ENCODE measurements at regions not wholly inside any gene's neighbourhood (a gene's known extent, or its start where the extent isn't known, plus 50 kb on each side); places are given as distances from the start of the nearest gene placed in this dataset.

DNA sequence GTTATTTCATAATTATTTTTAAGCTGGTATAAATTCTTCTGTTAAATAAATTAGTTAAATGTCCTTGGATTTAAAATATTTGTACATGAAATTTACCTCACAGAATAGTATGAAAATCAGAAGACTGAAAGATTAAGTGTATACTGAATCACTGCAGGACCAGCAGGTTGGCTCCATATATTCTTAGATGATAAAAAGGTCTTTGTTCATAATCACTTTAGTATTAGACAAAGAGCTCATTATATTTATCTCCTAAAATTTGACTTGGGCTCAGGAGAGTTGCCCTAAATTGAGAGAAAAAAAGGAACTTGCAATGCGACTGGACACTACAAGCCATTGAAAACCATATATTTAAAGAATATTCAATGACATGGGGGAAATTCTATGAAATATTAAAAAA is 766.4 kb upstream of the CITED2 start:
- H3K27ac ChIP-seq (ENCODE audit: low read length) = no peak overlapping the region
- no peaks in the 10 kb centered on the region for H3K9me3 ChIP-seq (ENCODE audit: low read length)
- no peak for TF ChIP-seq RAD21 (conservative IDR thresholded peaks at IDR 0.05)
- no peak for TF ChIP-seq EZH2 (IDR thresholded peaks at IDR 0.05; ENCODE audit: borderline replicate concordance, insufficient read depth, low read length, poor library complexity, severe bottlenecking)
- no peak for TF ChIP-seq POLR2AphosphoS5 (IDR thresholded peaks at IDR 0.05)
- no peak for TF ChIP-seq EP300 (conservative IDR thresholded peaks at IDR 0.05; ENCODE audit: poor library complexity, severe bottlenecking)
- no peak for TF ChIP-seq SMC3 (conservative IDR thresholded peaks at IDR 0.05; ENCODE audit: poor library complexity)
- TF ChIP-seq MXI1 (conservative IDR thresholded peaks at IDR 0.05; ENCODE audit: poor library complexity, severe bottlenecking) = no peak
- TF ChIP-seq TAF1 (IDR thresholded peaks at IDR 0.05; ENCODE audit: low read depth) = no peak
- TF ChIP-seq, protein P1, sequence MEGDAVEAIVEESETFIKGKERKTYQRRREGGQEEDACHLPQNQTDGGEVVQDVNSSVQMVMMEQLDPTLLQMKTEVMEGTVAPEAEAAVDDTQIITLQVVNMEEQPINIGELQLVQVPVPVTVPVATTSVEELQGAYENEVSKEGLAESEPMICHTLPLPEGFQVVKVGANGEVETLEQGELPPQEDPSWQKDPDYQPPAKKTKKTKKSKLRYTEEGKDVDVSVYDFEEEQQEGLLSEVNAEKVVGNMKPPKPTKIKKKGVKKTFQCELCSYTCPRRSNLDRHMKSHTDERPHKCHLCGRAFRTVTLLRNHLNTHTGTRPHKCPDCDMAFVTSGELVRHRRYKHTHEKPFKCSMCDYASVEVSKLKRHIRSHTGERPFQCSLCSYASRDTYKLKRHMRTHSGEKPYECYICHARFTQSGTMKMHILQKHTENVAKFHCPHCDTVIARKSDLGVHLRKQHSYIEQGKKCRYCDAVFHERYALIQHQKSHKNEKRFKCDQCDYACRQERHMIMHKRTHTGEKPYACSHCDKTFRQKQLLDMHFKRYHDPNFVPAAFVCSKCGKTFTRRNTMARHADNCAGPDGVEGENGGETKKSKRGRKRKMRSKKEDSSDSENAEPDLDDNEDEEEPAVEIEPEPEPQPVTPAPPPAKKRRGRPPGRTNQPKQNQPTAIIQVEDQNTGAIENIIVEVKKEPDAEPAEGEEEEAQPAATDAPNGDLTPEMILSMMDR (IDR thresholded peaks at IDR 0.05; ENCODE audit: poor library complexity, severe bottlenecking) = no peak
- TF ChIP-seq, protein P2, sequence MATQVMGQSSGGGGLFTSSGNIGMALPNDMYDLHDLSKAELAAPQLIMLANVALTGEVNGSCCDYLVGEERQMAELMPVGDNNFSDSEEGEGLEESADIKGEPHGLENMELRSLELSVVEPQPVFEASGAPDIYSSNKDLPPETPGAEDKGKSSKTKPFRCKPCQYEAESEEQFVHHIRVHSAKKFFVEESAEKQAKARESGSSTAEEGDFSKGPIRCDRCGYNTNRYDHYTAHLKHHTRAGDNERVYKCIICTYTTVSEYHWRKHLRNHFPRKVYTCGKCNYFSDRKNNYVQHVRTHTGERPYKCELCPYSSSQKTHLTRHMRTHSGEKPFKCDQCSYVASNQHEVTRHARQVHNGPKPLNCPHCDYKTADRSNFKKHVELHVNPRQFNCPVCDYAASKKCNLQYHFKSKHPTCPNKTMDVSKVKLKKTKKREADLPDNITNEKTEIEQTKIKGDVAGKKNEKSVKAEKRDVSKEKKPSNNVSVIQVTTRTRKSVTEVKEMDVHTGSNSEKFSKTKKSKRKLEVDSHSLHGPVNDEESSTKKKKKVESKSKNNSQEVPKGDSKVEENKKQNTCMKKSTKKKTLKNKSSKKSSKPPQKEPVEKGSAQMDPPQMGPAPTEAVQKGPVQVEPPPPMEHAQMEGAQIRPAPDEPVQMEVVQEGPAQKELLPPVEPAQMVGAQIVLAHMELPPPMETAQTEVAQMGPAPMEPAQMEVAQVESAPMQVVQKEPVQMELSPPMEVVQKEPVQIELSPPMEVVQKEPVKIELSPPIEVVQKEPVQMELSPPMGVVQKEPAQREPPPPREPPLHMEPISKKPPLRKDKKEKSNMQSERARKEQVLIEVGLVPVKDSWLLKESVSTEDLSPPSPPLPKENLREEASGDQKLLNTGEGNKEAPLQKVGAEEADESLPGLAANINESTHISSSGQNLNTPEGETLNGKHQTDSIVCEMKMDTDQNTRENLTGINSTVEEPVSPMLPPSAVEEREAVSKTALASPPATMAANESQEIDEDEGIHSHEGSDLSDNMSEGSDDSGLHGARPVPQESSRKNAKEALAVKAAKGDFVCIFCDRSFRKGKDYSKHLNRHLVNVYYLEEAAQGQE (IDR thresholded peaks at IDR 0.05; ENCODE audit: borderline replicate concordance) = no peak

DNA sequence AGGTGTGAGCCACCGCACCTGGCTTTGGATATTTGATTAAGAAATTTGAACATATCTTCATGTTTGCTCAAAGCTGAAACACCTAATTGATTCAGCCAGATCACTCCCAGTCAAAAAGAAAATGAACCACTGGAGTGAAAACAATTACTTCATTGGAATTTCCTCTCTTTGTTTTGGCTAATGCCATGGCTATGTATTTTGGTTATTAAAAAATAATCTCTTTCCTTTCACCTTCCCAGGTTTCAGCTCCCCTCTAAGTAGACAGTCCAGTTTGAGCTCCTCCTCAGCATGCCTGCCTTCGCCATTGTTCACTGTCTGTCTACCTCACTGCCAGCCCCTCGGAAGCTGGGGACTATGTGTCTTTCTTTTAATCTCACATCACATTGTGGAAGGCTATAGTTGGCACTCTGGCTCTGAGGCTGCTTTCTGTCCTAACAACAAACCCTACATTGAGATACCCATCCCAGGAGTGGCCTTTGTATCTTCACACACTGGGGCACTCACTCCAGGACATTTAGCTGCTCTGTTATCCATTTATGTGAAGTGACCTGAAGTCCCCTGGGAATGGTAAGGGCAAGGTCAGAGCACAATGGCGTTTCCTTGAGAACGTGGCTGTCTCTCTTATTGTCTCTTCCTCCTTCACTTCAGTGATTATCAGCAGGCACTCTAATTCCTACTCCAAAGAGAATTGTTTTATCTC is 764.0 kb upstream of the CITED2 start:
- Histone ChIP-seq H4K20me1 (ENCODE audit: insufficient read depth) (no peaks in the 10 kb centered on the region), H3K9ac (ENCODE audit: low read length) (no peak overlapping the region), H3F3A (ENCODE audit: insufficient read depth, low read length, poor library complexity, severe bottlenecking) (no peaks in the 10 kb centered on the region), H3K9me3 (ENCODE audit: low read length) (no peaks in the 10 kb centered on the region), H3K36me3 (ENCODE audit: insufficient read depth, low read length) (no peaks in the 10 kb centered on the region), H3K4me2 (ENCODE audit: low read length) (no peak overlapping the region), H3K27ac (ENCODE audit: low read length) (no peak overlapping the region), H3K27me3 (ENCODE audit: insufficient read depth, low read depth, low read length) (no peaks in the 10 kb centered on the region), H3K79me2 (replicated peaks; ENCODE audit: insufficient read depth, low read length) (no peaks in the 10 kb centered on the region), H3K9me2 (ENCODE audit: insufficient read depth, low read length) (no peaks in the 10 kb centered on the region), H3K4me3 (ENCODE audit: low read length) (no peak overlapping the region), H2AFZ (ENCODE audit: low read depth, low read length) (no peak overlapping the region)
- TF ChIP-seq, protein P1 (IDR thresholded peaks at IDR 0.05; ENCODE audit: poor library complexity, severe bottlenecking) = no peak
- TF ChIP-seq MXI1 (conservative IDR thresholded peaks at IDR 0.05; ENCODE audit: poor library complexity, severe bottlenecking) = no peak

More for the DNA sequence above, 766.4 kb upstream of the CITED2 start:
- Histone ChIP-seq H3K4me3 (ENCODE audit: low read length) (no peak overlapping the region), H3K9ac (ENCODE audit: low read length) (no peak overlapping the region), H3F3A (ENCODE audit: insufficient read depth, low read length, poor library complexity, severe bottlenecking) (no peaks in the 10 kb centered on the region), H2AFZ (ENCODE audit: low read depth, low read length) (no peak overlapping the region), H3K36me3 (ENCODE audit: insufficient read depth, low read length) (no peaks in the 10 kb centered on the region), H3K79me2 (replicated peaks; ENCODE audit: insufficient read depth, low read length) (no peaks in the 10 kb centered on the region), H3K4me2 (ENCODE audit: low read length) (no peak overlapping the region), H4K20me1 (ENCODE audit: insufficient read depth) (no peaks in the 10 kb centered on the region), H3K9me2 (ENCODE audit: insufficient read depth, low read length) (no peaks in the 10 kb centered on the region), H3K27me3 (ENCODE audit: insufficient read depth, low read depth, low read length) (no peaks in the 10 kb centered on the region)

Measured in neural cell (in vitro differentiated cells).